ENCODE measurements at regions not wholly inside any gene's neighbourhood (a gene's known extent, or its start where the extent isn't known, plus 50 kb on each side); places are given as distances from the start of the nearest gene placed in this dataset.

DNA sequence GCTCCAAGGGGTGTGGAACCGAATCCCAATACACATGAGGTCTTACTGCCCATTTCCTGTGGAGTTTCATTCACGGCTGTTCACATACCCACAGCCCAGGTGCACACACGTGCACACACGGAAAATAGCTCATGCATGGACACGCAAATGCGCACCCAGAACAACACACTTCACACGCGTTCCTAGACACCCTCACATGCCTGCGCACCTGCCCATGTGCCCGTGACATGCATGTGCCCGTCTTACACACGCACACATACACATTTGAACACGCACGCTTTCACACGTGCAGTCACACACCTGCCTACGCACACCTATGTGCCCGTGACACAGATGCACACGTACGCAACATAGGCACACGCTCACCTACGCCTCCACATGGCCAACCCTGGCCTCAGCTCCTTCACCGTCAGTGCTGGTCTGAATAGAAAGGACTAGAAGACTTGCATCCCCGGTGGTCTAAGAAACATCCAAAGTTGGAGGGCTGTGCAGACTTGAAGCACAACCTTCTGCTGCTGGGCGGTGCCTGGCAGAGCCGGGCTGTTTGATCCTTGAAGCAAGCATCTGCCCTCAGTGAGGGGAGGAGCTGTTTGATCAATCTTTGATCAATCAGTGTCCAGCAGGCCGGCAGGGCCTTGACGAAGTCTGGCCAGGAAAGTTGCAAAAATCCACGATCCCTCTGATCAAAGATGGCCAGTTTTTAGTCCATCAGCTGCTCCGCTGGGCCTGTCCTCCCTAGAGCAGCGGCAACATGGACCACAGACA, 164.7 kb downstream of the OLFM1 start:
- TF ChIP-seq, protein P1, sequence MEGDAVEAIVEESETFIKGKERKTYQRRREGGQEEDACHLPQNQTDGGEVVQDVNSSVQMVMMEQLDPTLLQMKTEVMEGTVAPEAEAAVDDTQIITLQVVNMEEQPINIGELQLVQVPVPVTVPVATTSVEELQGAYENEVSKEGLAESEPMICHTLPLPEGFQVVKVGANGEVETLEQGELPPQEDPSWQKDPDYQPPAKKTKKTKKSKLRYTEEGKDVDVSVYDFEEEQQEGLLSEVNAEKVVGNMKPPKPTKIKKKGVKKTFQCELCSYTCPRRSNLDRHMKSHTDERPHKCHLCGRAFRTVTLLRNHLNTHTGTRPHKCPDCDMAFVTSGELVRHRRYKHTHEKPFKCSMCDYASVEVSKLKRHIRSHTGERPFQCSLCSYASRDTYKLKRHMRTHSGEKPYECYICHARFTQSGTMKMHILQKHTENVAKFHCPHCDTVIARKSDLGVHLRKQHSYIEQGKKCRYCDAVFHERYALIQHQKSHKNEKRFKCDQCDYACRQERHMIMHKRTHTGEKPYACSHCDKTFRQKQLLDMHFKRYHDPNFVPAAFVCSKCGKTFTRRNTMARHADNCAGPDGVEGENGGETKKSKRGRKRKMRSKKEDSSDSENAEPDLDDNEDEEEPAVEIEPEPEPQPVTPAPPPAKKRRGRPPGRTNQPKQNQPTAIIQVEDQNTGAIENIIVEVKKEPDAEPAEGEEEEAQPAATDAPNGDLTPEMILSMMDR (IDR thresholded peaks at IDR 0.05; ENCODE audit: insufficient read depth, low read length): no peak
- TF ChIP-seq GABPA (IDR thresholded peaks at IDR 0.05; ENCODE audit: low read depth) (no peak), SPI1 (IDR thresholded peaks at IDR 0.05; ENCODE audit: borderline replicate concordance, low read depth) (no peak), POLR2AphosphoS5 (IDR thresholded peaks at IDR 0.05; ENCODE audit: low read depth) (no peak)
- TF ChIP-seq, protein P2, sequence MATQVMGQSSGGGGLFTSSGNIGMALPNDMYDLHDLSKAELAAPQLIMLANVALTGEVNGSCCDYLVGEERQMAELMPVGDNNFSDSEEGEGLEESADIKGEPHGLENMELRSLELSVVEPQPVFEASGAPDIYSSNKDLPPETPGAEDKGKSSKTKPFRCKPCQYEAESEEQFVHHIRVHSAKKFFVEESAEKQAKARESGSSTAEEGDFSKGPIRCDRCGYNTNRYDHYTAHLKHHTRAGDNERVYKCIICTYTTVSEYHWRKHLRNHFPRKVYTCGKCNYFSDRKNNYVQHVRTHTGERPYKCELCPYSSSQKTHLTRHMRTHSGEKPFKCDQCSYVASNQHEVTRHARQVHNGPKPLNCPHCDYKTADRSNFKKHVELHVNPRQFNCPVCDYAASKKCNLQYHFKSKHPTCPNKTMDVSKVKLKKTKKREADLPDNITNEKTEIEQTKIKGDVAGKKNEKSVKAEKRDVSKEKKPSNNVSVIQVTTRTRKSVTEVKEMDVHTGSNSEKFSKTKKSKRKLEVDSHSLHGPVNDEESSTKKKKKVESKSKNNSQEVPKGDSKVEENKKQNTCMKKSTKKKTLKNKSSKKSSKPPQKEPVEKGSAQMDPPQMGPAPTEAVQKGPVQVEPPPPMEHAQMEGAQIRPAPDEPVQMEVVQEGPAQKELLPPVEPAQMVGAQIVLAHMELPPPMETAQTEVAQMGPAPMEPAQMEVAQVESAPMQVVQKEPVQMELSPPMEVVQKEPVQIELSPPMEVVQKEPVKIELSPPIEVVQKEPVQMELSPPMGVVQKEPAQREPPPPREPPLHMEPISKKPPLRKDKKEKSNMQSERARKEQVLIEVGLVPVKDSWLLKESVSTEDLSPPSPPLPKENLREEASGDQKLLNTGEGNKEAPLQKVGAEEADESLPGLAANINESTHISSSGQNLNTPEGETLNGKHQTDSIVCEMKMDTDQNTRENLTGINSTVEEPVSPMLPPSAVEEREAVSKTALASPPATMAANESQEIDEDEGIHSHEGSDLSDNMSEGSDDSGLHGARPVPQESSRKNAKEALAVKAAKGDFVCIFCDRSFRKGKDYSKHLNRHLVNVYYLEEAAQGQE (IDR thresholded peaks at IDR 0.05; ENCODE audit: insufficient replicate concordance, low read depth): no peak
